ENCODE measurements at regions not wholly inside any gene's neighbourhood (a gene's known extent, or its start where the extent isn't known, plus 50 kb on each side); places are given as distances from the start of the nearest gene placed in this dataset.

DNA sequence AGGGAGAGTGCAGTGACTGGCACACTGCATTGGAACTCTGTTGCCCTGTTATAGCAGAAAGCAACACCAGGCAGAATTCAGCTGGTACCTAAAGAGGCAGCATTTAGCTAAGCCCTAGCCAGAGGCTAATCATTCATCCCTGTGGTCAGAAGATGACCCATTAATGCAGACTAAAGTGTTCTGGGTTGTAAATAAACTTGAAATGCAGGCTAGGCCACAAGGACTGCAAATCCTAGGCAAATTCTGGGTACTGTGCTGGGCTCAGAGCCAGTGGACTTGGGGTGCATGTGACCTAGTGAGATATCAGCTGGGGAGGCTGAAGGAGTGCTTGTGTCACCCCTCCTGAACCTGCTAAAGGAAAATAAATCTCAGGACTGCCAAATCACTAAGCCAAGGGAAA, 91.2 kb downstream of the LPAR4 start:
- no peak overlapping the region for H3K4me3 ChIP-seq
- DNase-seq (ENCODE audit: low spot score) (no peak), ATAC-seq (no peak)
- no peak overlapping the region for H2AFZ ChIP-seq
- peak overlapping the region; percentile 27; the same call in 1 of the 2 replicates for H3K27ac Mint-ChIP-seq
- H3K9me2 ChIP-seq (ENCODE audit: insufficient read depth) = no peaks in the 10 kb centered on the region
- no peaks in the 10 kb centered on the region for H3F3A ChIP-seq (replicated peaks; ENCODE audit: low read depth)
- TF ChIP-seq JUNB (IDR thresholded peaks at IDR 0.05; ENCODE audit: unreplicated experiment) = no peak
- TF ChIP-seq ZNF114 (CRISPR knock-in tag; IDR thresholded peaks at IDR 0.05) = no peak
- TF ChIP-seq STAT1 (IDR thresholded peaks at IDR 0.05; ENCODE audit: unreplicated experiment) = no peak
- no peak for TF ChIP-seq NANOG (IDR thresholded peaks at IDR 0.05; ENCODE audit: borderline replicate concordance)
- H3K36me3 Mint-ChIP-seq (ENCODE audit: low read depth) = no peaks in the 10 kb centered on the region
- H3K4me1 ChIP-seq (ENCODE audit: insufficient read depth) = no peaks in the 10 kb centered on the region
- no peak overlapping the region for H3K27ac ChIP-seq (ENCODE audit: low read depth)
- no peaks in the 10 kb centered on the region for H3K79me2 ChIP-seq (replicated peaks; ENCODE audit: insufficient read depth)
- H3K4me1 Mint-ChIP-seq = peaks cover 7% of the 10 kb centered on the region; the same call in 2 of the 3 replicates
- H3K27me3 Mint-ChIP-seq (ENCODE audit: insufficient read depth, low read depth, poor library complexity) = peaks cover 2% of the 10 kb centered on the region
- H3K27me3 ChIP-seq (ENCODE audit: insufficient read depth) = no peaks in the 10 kb centered on the region
- no peak overlapping the region for H3K4me2 ChIP-seq
- no peaks in the 10 kb centered on the region for H4K20me1 ChIP-seq (replicated peaks; ENCODE audit: insufficient read depth)
- H3K36me3 ChIP-seq (ENCODE audit: insufficient read depth) = no peaks in the 10 kb centered on the region
- no peak overlapping the region for H3K4me3 Mint-ChIP-seq
- H3K9me3 Mint-ChIP-seq = no peaks in the 10 kb centered on the region

DNA sequence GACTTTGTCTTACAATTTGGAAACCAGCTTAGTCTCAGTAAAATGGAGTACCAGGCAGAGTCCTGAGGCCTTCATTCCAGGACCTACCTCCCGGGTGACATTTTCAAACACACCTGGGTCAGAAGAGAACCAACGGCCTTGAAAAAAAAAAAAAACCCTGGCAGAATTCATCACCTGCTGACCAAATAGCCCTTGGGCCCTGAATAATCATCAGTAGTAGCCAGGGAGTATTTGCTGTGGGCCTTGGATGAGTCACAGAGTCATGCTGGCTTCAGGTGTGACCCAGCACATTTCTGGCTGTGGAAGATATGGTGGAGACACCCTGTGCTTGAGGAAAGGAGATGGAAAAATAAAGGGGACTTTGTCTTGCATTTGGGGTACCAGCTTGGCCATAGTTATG, 92.2 kb downstream of the LPAR4 start:
- Mint-ChIP-seq H3K36me3 (ENCODE audit: low read depth) (no peaks in the 10 kb centered on the region), H3K4me1 (peaks cover 7% of the 10 kb centered on the region; the same call in 2 of the 3 replicates), H3K27ac (no peak overlapping the region), H3K9me3 (no peaks in the 10 kb centered on the region), H3K4me3 (no peak overlapping the region), H3K27me3 (ENCODE audit: insufficient read depth, low read depth, poor library complexity) (peaks cover 2% of the 10 kb centered on the region)
- H3K79me2 ChIP-seq (replicated peaks; ENCODE audit: insufficient read depth) = no peaks in the 10 kb centered on the region
- no peaks in the 10 kb centered on the region for H3F3A ChIP-seq (replicated peaks; ENCODE audit: low read depth)
- H3K27me3 ChIP-seq (ENCODE audit: insufficient read depth) = no peaks in the 10 kb centered on the region
- H3K4me1 ChIP-seq (ENCODE audit: insufficient read depth) = no peaks in the 10 kb centered on the region
- H3K36me3 ChIP-seq (ENCODE audit: insufficient read depth) = no peaks in the 10 kb centered on the region
- H3K9me2 ChIP-seq (ENCODE audit: insufficient read depth) = no peaks in the 10 kb centered on the region
- H3K4me3 ChIP-seq = no peak overlapping the region
- DNase-seq (ENCODE audit: low spot score) (no peak), ATAC-seq (no peak)
- H4K20me1 ChIP-seq (replicated peaks; ENCODE audit: insufficient read depth) = no peaks in the 10 kb centered on the region
- H2AFZ ChIP-seq = no peak overlapping the region
- no peak overlapping the region for H3K4me2 ChIP-seq
- H3K27ac ChIP-seq (ENCODE audit: low read depth) = no peak overlapping the region
- no peak for TF ChIP-seq EZH2 (IDR thresholded peaks at IDR 0.05; ENCODE audit: low read depth, unreplicated experiment)
- TF ChIP-seq JUNB (IDR thresholded peaks at IDR 0.05; ENCODE audit: unreplicated experiment) = no peak
- TF ChIP-seq, protein P1, sequence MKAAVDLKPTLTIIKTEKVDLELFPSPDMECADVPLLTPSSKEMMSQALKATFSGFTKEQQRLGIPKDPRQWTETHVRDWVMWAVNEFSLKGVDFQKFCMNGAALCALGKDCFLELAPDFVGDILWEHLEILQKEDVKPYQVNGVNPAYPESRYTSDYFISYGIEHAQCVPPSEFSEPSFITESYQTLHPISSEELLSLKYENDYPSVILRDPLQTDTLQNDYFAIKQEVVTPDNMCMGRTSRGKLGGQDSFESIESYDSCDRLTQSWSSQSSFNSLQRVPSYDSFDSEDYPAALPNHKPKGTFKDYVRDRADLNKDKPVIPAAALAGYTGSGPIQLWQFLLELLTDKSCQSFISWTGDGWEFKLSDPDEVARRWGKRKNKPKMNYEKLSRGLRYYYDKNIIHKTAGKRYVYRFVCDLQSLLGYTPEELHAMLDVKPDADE (IDR thresholded peaks at IDR 0.05) = no peak
- TF ChIP-seq STAT1 (IDR thresholded peaks at IDR 0.05; ENCODE audit: unreplicated experiment) = no peak
- TF ChIP-seq, protein P2, sequence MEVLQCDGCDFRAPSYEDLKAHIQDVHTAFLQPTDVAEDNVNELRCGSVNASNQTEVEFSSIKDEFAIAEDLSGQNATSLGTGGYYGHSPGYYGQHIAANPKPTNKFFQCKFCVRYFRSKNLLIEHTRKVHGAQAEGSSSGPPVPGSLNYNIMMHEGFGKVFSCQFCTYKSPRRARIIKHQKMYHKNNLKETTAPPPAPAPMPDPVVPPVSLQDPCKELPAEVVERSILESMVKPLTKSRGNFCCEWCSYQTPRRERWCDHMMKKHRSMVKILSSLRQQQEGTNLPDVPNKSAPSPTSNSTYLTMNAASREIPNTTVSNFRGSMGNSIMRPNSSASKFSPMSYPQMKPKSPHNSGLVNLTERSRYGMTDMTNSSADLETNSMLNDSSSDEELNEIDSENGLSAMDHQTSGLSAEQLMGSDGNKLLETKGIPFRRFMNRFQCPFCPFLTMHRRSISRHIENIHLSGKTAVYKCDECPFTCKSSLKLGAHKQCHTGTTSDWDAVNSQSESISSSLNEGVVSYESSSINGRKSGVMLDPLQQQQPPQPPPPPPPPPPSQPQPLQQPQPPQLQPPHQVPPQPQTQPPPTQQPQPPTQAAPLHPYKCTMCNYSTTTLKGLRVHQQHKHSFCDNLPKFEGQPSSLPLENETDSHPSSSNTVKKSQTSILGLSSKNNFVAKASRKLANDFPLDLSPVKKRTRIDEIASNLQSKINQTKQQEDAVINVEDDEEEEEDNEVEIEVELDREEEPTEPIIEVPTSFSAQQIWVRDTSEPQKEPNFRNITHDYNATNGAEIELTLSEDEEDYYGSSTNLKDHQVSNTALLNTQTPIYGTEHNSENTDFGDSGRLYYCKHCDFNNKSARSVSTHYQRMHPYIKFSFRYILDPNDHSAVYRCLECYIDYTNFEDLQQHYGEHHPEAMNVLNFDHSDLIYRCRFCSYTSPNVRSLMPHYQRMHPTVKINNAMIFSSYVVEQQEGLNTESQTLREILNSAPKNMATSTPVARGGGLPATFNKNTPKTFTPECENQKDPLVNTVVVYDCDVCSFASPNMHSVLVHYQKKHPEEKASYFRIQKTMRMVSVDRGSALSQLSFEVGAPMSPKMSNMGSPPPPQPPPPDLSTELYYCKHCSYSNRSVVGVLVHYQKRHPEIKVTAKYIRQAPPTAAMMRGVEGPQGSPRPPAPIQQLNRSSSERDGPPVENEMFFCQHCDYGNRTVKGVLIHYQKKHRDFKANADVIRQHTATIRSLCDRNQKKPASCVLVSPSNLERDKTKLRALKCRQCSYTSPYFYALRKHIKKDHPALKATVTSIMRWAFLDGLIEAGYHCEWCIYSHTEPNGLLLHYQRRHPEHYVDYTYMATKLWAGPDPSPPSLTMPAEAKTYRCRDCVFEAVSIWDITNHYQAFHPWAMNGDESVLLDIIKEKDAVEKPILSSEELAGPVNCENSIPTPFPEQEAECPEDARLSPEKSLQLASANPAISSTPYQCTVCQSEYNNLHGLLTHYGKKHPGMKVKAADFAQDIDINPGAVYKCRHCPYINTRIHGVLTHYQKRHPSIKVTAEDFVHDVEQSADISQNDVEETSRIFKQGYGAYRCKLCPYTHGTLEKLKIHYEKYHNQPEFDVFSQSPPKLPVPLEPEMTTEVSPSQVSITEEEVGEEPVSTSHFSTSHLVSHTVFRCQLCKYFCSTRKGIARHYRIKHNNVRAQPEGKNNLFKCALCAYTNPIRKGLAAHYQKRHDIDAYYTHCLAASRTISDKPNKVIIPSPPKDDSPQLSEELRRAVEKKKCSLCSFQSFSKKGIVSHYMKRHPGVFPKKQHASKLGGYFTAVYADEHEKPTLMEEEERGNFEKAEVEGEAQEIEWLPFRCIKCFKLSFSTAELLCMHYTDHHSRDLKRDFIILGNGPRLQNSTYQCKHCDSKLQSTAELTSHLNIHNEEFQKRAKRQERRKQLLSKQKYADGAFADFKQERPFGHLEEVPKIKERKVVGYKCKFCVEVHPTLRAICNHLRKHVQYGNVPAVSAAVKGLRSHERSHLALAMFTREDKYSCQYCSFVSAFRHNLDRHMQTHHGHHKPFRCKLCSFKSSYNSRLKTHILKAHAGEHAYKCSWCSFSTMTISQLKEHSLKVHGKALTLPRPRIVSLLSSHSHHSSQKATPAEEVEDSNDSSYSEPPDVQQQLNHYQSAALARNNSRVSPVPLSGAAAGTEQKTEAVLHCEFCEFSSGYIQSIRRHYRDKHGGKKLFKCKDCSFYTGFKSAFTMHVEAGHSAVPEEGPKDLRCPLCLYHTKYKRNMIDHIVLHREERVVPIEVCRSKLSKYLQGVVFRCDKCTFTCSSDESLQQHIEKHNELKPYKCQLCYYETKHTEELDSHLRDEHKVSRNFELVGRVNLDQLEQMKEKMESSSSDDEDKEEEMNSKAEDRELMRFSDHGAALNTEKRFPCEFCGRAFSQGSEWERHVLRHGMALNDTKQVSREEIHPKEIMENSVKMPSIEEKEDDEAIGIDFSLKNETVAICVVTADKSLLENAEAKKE (CRISPR knock-in tag; IDR thresholded peaks at IDR 0.05) = no peak
- TF ChIP-seq, protein P3, sequence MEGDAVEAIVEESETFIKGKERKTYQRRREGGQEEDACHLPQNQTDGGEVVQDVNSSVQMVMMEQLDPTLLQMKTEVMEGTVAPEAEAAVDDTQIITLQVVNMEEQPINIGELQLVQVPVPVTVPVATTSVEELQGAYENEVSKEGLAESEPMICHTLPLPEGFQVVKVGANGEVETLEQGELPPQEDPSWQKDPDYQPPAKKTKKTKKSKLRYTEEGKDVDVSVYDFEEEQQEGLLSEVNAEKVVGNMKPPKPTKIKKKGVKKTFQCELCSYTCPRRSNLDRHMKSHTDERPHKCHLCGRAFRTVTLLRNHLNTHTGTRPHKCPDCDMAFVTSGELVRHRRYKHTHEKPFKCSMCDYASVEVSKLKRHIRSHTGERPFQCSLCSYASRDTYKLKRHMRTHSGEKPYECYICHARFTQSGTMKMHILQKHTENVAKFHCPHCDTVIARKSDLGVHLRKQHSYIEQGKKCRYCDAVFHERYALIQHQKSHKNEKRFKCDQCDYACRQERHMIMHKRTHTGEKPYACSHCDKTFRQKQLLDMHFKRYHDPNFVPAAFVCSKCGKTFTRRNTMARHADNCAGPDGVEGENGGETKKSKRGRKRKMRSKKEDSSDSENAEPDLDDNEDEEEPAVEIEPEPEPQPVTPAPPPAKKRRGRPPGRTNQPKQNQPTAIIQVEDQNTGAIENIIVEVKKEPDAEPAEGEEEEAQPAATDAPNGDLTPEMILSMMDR (conservative IDR thresholded peaks at IDR 0.05; ENCODE audit: low read depth in 2 of 2) = no peak
- no peak for TF ChIP-seq CREB1 (CRISPR knock-in tag; IDR thresholded peaks at IDR 0.05; ENCODE audit: low read depth)
- no peak for TF ChIP-seq ZNF114 (CRISPR knock-in tag; IDR thresholded peaks at IDR 0.05)
- TF ChIP-seq EZH2phosphoT487 (IDR thresholded peaks at IDR 0.05; ENCODE audit: unreplicated experiment) = no peak
- no peak for TF ChIP-seq ZNF331 (CRISPR knock-in tag; IDR thresholded peaks at IDR 0.05; ENCODE audit: low read depth)
